ENCODE measurements at regions not wholly inside any gene's neighbourhood (a gene's known extent, or its start where the extent isn't known, plus 50 kb on each side); places are given as distances from the start of the nearest gene placed in this dataset.

DNA sequence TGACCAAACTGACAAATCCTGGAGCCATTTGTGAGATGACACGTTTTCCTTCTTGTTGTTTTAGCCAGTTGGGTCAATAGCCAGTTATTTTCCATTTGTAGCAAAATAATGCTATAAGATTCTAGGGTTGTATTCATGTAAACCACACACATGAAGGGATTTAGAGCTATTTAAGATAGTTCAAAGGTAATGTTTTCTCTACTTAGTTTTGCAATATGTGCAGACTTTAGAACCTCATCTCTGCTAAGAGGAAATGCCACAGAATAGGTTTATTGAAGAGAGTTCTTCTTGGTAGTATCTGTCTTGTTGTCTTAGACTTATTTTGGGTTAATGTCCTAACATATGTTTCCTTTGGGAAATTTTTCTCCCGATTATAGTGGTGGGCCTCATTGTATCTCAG is 213.5 kb upstream of the RIMS1 start:
- no peak overlapping the region for H3K4me3 ChIP-seq (ENCODE audit: low read length)
- H3K4me1 ChIP-seq (ENCODE audit: low read length), result no peaks in the 10 kb centered on the region
- TF ChIP-seq EZH2phosphoT487 (IDR thresholded peaks at IDR 0.05; ENCODE audit: low read length), result no peak
- no peak for TF ChIP-seq EZH2 (optimal IDR thresholded peaks at IDR 0.05; ENCODE audit: low read depth, low read length)
- TF ChIP-seq, protein P1, sequence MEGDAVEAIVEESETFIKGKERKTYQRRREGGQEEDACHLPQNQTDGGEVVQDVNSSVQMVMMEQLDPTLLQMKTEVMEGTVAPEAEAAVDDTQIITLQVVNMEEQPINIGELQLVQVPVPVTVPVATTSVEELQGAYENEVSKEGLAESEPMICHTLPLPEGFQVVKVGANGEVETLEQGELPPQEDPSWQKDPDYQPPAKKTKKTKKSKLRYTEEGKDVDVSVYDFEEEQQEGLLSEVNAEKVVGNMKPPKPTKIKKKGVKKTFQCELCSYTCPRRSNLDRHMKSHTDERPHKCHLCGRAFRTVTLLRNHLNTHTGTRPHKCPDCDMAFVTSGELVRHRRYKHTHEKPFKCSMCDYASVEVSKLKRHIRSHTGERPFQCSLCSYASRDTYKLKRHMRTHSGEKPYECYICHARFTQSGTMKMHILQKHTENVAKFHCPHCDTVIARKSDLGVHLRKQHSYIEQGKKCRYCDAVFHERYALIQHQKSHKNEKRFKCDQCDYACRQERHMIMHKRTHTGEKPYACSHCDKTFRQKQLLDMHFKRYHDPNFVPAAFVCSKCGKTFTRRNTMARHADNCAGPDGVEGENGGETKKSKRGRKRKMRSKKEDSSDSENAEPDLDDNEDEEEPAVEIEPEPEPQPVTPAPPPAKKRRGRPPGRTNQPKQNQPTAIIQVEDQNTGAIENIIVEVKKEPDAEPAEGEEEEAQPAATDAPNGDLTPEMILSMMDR (IDR thresholded peaks at IDR 0.05; ENCODE audit: low read length), result no peak
- no peaks in the 10 kb centered on the region for H3K9me2 ChIP-seq (replicated peaks; ENCODE audit: insufficient read depth, low read length)
- H3K27me3 ChIP-seq (replicated peaks; ENCODE audit: insufficient read depth, low read length), result no peaks in the 10 kb centered on the region
- no peaks in the 10 kb centered on the region for H3F3A ChIP-seq (ENCODE audit: insufficient read depth, low read length)
- H2AFZ ChIP-seq (ENCODE audit: low read length), result no peak overlapping the region
- no peak for DNase-seq
- no peaks in the 10 kb centered on the region for H4K20me1 ChIP-seq (ENCODE audit: insufficient read depth, low read length)
- H3K9ac ChIP-seq (ENCODE audit: low read length), result no peak overlapping the region
- no peaks in the 10 kb centered on the region for H3K79me2 ChIP-seq (ENCODE audit: low read length)
- H3K4me2 ChIP-seq (ENCODE audit: low read depth, low read length), result no peak overlapping the region
- no peaks in the 10 kb centered on the region for H3K9me3 ChIP-seq (replicated peaks; ENCODE audit: insufficient read depth, low read length)
- no peak overlapping the region for H3K27ac ChIP-seq (ENCODE audit: low read length)
- H3K36me3 ChIP-seq (replicated peaks; ENCODE audit: insufficient read depth, low read length), result no peaks in the 10 kb centered on the region

GRCh38 chr6:71675386-71675785 is 211.0 kb upstream of the RIMS1 start:
- H3K9ac ChIP-seq (ENCODE audit: low read length), result no peak overlapping the region
- H3K27ac ChIP-seq (ENCODE audit: low read length), result no peak overlapping the region

DNA sequence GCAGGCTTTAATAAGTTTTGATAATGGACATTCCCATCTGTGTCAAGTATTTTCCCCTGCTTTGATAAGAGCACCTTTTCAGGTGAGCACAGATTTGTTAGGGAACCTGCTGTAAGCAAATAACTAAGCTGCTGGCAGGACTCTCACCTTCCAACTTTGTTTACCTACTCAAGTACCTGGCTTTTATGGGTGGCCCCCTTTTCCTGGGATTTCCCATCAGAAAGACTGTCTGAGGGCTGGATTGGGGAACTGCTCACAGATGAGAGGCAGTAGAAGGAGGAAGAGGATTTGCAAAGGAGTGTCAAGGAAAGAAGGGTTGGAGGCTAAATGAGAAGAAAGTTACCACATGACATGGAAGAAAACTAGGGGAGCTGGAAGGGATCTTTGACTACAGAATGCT is 210.1 kb upstream of the RIMS1 start:
- no peak for TF ChIP-seq EZH2 (optimal IDR thresholded peaks at IDR 0.05; ENCODE audit: low read depth, low read length)
- TF ChIP-seq, protein P1 (IDR thresholded peaks at IDR 0.05; ENCODE audit: low read length), result no peak
- TF ChIP-seq EZH2phosphoT487 (IDR thresholded peaks at IDR 0.05; ENCODE audit: low read length), result no peak
- Histone ChIP-seq H2AFZ (ENCODE audit: low read length) (no peak overlapping the region), H3K27me3 (replicated peaks; ENCODE audit: insufficient read depth, low read length) (no peaks in the 10 kb centered on the region), H3K9me3 (replicated peaks; ENCODE audit: insufficient read depth, low read length) (no peaks in the 10 kb centered on the region), H3K9me2 (replicated peaks; ENCODE audit: insufficient read depth, low read length) (no peaks in the 10 kb centered on the region), H3K9ac (ENCODE audit: low read length) (no peak overlapping the region), H4K20me1 (ENCODE audit: insufficient read depth, low read length) (no peaks in the 10 kb centered on the region), H3K27ac (ENCODE audit: low read length) (no peak overlapping the region), H3K79me2 (ENCODE audit: low read length) (no peaks in the 10 kb centered on the region), H3K4me3 (ENCODE audit: low read length) (no peak overlapping the region), H3K36me3 (replicated peaks; ENCODE audit: insufficient read depth, low read length) (no peaks in the 10 kb centered on the region), H3F3A (ENCODE audit: insufficient read depth, low read length) (no peaks in the 10 kb centered on the region), H3K4me1 (ENCODE audit: low read length) (no peaks in the 10 kb centered on the region), H3K4me2 (ENCODE audit: low read depth, low read length) (no peak overlapping the region)
- no peak for DNase-seq

More at GRCh38 chr6:71675386-71675785, 211.0 kb upstream of the RIMS1 start:
- H3K36me3 ChIP-seq (replicated peaks; ENCODE audit: insufficient read depth, low read length), result no peaks in the 10 kb centered on the region
- no peaks in the 10 kb centered on the region for H3F3A ChIP-seq (ENCODE audit: insufficient read depth, low read length)
- no peaks in the 10 kb centered on the region for H3K9me2 ChIP-seq (replicated peaks; ENCODE audit: insufficient read depth, low read length)
- no peak for DNase-seq
- no peaks in the 10 kb centered on the region for H3K4me1 ChIP-seq (ENCODE audit: low read length)
- no peak for TF ChIP-seq EZH2phosphoT487 (IDR thresholded peaks at IDR 0.05; ENCODE audit: low read length)
- TF ChIP-seq, protein P1 (IDR thresholded peaks at IDR 0.05; ENCODE audit: low read length), result no peak
- TF ChIP-seq EZH2 (optimal IDR thresholded peaks at IDR 0.05; ENCODE audit: low read depth, low read length), result no peak
- no peaks in the 10 kb centered on the region for H4K20me1 ChIP-seq (ENCODE audit: insufficient read depth, low read length)
- H3K4me3 ChIP-seq (ENCODE audit: low read length), result no peak overlapping the region
- no peaks in the 10 kb centered on the region for H3K9me3 ChIP-seq (replicated peaks; ENCODE audit: insufficient read depth, low read length)
- no peak overlapping the region for H3K4me2 ChIP-seq (ENCODE audit: low read depth, low read length)
- H3K27me3 ChIP-seq (replicated peaks; ENCODE audit: insufficient read depth, low read length), result no peaks in the 10 kb centered on the region
- H2AFZ ChIP-seq (ENCODE audit: low read length), result no peak overlapping the region
- H3K79me2 ChIP-seq (ENCODE audit: low read length), result no peaks in the 10 kb centered on the region

Measured in MM.1S (cell line).